Keratinocyte (primary cell): ENCODE measurements at regions not wholly inside any gene's neighbourhood (a gene's known extent, or its start where the extent isn't known, plus 50 kb on each side); places are given as distances from the start of the nearest gene placed in this dataset.

Source experiments
- EZH2 ChIP-seq: IDR thresholded peaks from one replicate; pipeline ENCODE4 v1.6.1; 2012; ENCODE audit warnings: inconsistent platforms, mild to moderate bottlenecking, low read length, moderate library complexity
- TF ChIP-seq, protein P1 (sequence below), 3 experiments: IDR thresholded peaks in 1 of 3; conservative IDR thresholded peaks in 1 of 3; optimal IDR thresholded peaks in 1 of 3; 2 replicates in 2 of 3; 3 replicates in 1 of 3; pipeline versions ENCODE3 to v1.5.1; 2011; ENCODE audit warnings: low read length in 3 of 3, mild to moderate bottlenecking in 3 of 3, moderate library complexity in 2 of 3, control low read depth in 1 of 3, inconsistent platforms in 1 of 3; ENCODE audit not compliant: insufficient read depth in 2 of 3; ENCODE audit errors: extremely low read depth in 1 of 3

GRCh38 chr2:392181-392925 is 104.5 kb upstream of the ALKAL2 start:
- TF ChIP-seq, protein P1, sequence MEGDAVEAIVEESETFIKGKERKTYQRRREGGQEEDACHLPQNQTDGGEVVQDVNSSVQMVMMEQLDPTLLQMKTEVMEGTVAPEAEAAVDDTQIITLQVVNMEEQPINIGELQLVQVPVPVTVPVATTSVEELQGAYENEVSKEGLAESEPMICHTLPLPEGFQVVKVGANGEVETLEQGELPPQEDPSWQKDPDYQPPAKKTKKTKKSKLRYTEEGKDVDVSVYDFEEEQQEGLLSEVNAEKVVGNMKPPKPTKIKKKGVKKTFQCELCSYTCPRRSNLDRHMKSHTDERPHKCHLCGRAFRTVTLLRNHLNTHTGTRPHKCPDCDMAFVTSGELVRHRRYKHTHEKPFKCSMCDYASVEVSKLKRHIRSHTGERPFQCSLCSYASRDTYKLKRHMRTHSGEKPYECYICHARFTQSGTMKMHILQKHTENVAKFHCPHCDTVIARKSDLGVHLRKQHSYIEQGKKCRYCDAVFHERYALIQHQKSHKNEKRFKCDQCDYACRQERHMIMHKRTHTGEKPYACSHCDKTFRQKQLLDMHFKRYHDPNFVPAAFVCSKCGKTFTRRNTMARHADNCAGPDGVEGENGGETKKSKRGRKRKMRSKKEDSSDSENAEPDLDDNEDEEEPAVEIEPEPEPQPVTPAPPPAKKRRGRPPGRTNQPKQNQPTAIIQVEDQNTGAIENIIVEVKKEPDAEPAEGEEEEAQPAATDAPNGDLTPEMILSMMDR (optimal IDR thresholded peaks at IDR 0.05 in 1 of 3, IDR thresholded peaks at IDR 0.05 in 1 of 3, conservative IDR thresholded peaks at IDR 0.05 in 1 of 3; ENCODE audit: extremely low read depth in 1 of 3, insufficient read depth in 2 of 3, low read length in 3 of 3): no peak
- TF ChIP-seq EZH2: no peak
